ENCODE measurements at regions not wholly inside any gene's neighbourhood (a gene's known extent, or its start where the extent isn't known, plus 50 kb on each side); places are given as distances from the start of the nearest gene placed in this dataset.

DNA sequence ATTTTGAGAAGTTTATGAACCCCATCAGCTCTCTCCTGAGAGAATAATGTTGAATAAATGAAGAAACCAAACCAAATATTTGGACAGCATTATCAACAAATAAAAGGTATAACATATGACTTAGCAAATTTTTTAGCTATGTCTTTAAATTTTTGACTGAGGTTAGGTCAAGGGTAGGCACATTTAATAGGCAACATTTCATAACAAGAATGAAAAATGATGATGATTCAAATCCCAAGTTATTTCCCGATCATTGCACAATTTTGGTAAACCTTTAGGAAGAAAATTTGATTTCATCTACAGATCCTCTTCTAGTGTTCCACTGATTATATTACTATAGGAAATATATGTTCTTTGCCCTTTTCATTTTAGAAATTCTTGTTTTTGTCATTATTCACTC is 123.7 kb upstream of the TLR3 start:
- TF ChIP-seq POLR2A (IDR thresholded peaks at IDR 0.05; ENCODE audit: low read depth, low read length) (no peak), FOS (IDR thresholded peaks at IDR 0.05; ENCODE audit: borderline replicate concordance, insufficient read depth, low read length) (no peak), EZH2 (IDR thresholded peaks at IDR 0.05; ENCODE audit: borderline replicate concordance, low read depth, low read length, severe bottlenecking) (no peak), POLR2AphosphoS5 (IDR thresholded peaks at IDR 0.05; ENCODE audit: insufficient read depth, low read depth, low read length) (no peak), JUN (IDR thresholded peaks at IDR 0.05; ENCODE audit: borderline replicate concordance, insufficient read depth, insufficient read length, low read depth) (no peak), MYC (IDR thresholded peaks at IDR 0.05; ENCODE audit: low read depth, low read length) (no peak)
- TF ChIP-seq, protein P1, sequence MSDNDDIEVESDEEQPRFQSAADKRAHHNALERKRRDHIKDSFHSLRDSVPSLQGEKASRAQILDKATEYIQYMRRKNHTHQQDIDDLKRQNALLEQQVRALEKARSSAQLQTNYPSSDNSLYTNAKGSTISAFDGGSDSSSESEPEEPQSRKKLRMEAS (IDR thresholded peaks at IDR 0.05; ENCODE audit: insufficient read depth, insufficient read length): no peak
- TF ChIP-seq, protein P2, sequence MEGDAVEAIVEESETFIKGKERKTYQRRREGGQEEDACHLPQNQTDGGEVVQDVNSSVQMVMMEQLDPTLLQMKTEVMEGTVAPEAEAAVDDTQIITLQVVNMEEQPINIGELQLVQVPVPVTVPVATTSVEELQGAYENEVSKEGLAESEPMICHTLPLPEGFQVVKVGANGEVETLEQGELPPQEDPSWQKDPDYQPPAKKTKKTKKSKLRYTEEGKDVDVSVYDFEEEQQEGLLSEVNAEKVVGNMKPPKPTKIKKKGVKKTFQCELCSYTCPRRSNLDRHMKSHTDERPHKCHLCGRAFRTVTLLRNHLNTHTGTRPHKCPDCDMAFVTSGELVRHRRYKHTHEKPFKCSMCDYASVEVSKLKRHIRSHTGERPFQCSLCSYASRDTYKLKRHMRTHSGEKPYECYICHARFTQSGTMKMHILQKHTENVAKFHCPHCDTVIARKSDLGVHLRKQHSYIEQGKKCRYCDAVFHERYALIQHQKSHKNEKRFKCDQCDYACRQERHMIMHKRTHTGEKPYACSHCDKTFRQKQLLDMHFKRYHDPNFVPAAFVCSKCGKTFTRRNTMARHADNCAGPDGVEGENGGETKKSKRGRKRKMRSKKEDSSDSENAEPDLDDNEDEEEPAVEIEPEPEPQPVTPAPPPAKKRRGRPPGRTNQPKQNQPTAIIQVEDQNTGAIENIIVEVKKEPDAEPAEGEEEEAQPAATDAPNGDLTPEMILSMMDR (IDR thresholded peaks at IDR 0.05; ENCODE audit: extremely low read depth in 1 of 2, insufficient read depth in 1 of 2, low read depth in 1 of 2, low read length in 2 of 2): no peak
